ENCODE measurements at regions not wholly inside any gene's neighbourhood (a gene's known extent, or its start where the extent isn't known, plus 50 kb on each side); places are given as distances from the start of the nearest gene placed in this dataset.

DNA sequence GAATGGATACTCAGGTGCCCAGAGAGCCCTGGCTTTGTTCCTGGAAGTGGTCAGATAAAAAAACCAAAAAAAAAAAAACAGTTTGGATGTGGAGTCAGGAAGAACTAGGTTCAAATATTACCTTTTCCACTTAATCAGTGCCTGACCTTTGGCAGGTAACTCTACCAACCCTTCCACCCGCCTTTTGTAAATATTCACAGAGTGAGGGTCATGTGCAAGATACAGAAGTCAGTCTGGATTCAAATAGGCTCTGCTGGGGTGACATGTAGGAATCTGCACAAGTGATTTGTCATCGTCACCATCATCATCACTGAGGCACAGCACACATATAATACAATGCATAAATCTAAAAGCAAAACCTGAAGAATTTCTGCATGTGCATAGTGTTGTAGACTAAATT is 490.7 kb downstream of the MIAT start:
- TF ChIP-seq TAF1 (IDR thresholded peaks at IDR 0.05; ENCODE audit: borderline replicate concordance, insufficient read depth, low read length): no peak
- TF ChIP-seq POLR2AphosphoS5 (IDR thresholded peaks at IDR 0.05; ENCODE audit: low read depth, low read length): no peak
- TF ChIP-seq, protein P1, sequence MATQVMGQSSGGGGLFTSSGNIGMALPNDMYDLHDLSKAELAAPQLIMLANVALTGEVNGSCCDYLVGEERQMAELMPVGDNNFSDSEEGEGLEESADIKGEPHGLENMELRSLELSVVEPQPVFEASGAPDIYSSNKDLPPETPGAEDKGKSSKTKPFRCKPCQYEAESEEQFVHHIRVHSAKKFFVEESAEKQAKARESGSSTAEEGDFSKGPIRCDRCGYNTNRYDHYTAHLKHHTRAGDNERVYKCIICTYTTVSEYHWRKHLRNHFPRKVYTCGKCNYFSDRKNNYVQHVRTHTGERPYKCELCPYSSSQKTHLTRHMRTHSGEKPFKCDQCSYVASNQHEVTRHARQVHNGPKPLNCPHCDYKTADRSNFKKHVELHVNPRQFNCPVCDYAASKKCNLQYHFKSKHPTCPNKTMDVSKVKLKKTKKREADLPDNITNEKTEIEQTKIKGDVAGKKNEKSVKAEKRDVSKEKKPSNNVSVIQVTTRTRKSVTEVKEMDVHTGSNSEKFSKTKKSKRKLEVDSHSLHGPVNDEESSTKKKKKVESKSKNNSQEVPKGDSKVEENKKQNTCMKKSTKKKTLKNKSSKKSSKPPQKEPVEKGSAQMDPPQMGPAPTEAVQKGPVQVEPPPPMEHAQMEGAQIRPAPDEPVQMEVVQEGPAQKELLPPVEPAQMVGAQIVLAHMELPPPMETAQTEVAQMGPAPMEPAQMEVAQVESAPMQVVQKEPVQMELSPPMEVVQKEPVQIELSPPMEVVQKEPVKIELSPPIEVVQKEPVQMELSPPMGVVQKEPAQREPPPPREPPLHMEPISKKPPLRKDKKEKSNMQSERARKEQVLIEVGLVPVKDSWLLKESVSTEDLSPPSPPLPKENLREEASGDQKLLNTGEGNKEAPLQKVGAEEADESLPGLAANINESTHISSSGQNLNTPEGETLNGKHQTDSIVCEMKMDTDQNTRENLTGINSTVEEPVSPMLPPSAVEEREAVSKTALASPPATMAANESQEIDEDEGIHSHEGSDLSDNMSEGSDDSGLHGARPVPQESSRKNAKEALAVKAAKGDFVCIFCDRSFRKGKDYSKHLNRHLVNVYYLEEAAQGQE (IDR thresholded peaks at IDR 0.05; ENCODE audit: insufficient read depth in 1 of 2, low read depth in 2 of 2, low read length in 2 of 2): no peak
- TF ChIP-seq FOXP2 (optimal IDR thresholded peaks at IDR 0.05; ENCODE audit: borderline replicate concordance, extremely low read depth, extremely low read length, insufficient read depth): no peak
- no peak for TF ChIP-seq SIN3A (IDR thresholded peaks at IDR 0.05; ENCODE audit: borderline replicate concordance, insufficient read depth, low read length)

DNA sequence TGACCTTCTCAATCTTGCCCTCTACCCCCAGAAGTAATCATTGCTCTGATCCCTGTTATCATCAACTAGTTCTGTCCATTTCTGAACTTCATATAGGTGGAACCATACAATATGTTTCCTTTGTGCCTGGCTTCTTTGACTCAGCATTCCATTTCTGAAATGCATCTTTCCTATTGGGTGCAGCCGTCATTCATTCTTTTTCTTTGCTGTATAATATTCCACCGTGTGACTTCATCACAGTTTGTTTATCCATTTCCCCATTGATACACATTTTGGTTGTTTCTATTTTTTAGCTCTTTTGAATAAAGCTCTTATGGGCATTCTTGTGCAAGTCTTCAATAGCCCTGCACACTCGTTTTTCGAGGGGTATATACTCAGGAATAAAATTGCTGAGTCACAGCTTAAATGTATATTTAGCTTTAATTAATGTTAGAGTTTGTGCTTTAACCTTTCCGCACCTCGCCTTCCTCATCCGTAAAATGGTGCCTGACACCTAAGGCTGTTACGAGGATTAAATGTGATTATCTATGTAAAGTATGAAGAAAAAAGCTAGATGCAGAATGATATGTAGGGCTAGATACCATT is 491.6 kb downstream of the MIAT start:
- TF ChIP-seq SIN3A (IDR thresholded peaks at IDR 0.05; ENCODE audit: borderline replicate concordance, insufficient read depth, low read length) (no peak), TAF1 (IDR thresholded peaks at IDR 0.05; ENCODE audit: borderline replicate concordance, insufficient read depth, low read length) (no peak), POLR2AphosphoS5 (IDR thresholded peaks at IDR 0.05; ENCODE audit: low read depth, low read length) (no peak), FOXP2 (optimal IDR thresholded peaks at IDR 0.05; ENCODE audit: borderline replicate concordance, extremely low read depth, extremely low read length, insufficient read depth) (no peak)
- TF ChIP-seq, protein P1 (IDR thresholded peaks at IDR 0.05; ENCODE audit: insufficient read depth in 1 of 2, low read depth in 2 of 2, low read length in 2 of 2): no peak

DNA sequence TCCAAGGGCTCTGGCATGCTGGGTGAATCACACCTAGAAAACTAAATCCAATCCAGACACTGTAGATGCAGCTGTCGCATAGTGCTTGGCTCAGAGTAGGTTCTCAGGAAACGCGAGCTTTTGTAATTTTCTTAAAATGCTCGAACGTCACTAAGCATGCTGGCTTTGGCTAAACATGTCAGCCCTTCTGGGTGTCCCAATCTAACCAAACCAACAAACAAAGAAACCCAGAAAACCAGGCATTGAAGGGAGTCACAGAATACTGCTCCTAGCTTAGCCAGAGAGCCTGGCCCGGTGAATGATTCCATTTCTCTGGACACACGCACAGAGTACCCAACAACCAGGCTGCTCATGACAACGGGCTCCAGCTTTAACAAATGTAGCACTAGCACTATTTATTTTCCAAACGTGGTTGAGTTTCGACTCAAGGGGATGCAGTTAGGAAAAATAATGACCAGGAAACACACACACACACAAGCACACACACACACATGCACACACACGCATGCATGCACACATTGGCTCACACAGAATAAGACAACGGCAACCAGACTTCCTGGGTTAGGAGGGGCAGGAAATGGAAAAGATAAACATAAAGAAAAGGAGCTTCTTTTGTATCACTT is 492.6 kb downstream of the MIAT start:
- no peak for TF ChIP-seq POLR2AphosphoS5 (IDR thresholded peaks at IDR 0.05; ENCODE audit: low read depth, low read length)
- TF ChIP-seq, protein P1 (IDR thresholded peaks at IDR 0.05; ENCODE audit: insufficient read depth in 1 of 2, low read depth in 2 of 2, low read length in 2 of 2): no peak
- TF ChIP-seq TAF1 (IDR thresholded peaks at IDR 0.05; ENCODE audit: borderline replicate concordance, insufficient read depth, low read length): no peak
- no peak for TF ChIP-seq SIN3A (IDR thresholded peaks at IDR 0.05; ENCODE audit: borderline replicate concordance, insufficient read depth, low read length)
- TF ChIP-seq FOXP2 (optimal IDR thresholded peaks at IDR 0.05; ENCODE audit: borderline replicate concordance, extremely low read depth, extremely low read length, insufficient read depth): no peak

DNA sequence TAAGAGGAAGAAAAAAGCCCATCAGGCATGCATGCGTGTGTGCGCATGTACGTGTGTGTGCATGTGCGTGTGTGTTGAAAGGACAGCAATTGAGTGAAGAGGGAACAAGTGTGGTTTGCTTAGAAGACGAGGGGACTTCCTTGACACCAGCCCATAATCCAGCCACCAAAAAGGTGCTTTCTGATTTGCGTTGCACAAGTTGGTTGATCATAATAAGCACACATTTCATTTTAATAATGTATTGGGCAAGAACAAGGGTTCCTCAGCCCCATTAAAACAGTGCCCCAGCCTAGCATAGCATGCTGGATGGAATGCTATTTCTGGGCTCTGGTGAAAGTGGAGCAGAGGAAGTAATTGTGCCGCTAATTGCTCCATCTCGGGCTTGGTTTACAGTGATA is 493.2 kb downstream of the MIAT start:
- TF ChIP-seq SIN3A (IDR thresholded peaks at IDR 0.05; ENCODE audit: borderline replicate concordance, insufficient read depth, low read length) (no peak), TAF1 (IDR thresholded peaks at IDR 0.05; ENCODE audit: borderline replicate concordance, insufficient read depth, low read length) (no peak), FOXP2 (optimal IDR thresholded peaks at IDR 0.05; ENCODE audit: borderline replicate concordance, extremely low read depth, extremely low read length, insufficient read depth) (no peak), POLR2AphosphoS5 (IDR thresholded peaks at IDR 0.05; ENCODE audit: low read depth, low read length) (no peak)
- TF ChIP-seq, protein P1 (IDR thresholded peaks at IDR 0.05; ENCODE audit: insufficient read depth in 1 of 2, low read depth in 2 of 2, low read length in 2 of 2): no peak

Measured in PFSK-1 (cell line).